Suprapubic skin (tissue), 4 donors: ENCODE measurements at regions not wholly inside any gene's neighbourhood (a gene's known extent, or its start where the extent isn't known, plus 50 kb on each side); places are given as distances from the start of the nearest gene placed in this dataset.

Experiments used
- DNase-seq, 2 donors: peaks; one replicate each; pipeline ENCODE4 v3.0.0-alpha.2; 2019; ENCODE audit warnings: low spot score in 2 of 2
- H3K27ac ChIP-seq: fragments of 200-600 bp; sonication (generic); one replicate; pipeline ENCODE4 v1.5.1; 2019
- H3K27me3 ChIP-seq: fragments of 200-600 bp; sonication (generic); one replicate; pipeline ENCODE4 v1.5.1; 2019
- H3K36me3 ChIP-seq: fragments of 200-600 bp; sonication (generic); one replicate; pipeline ENCODE4 v1.5.1; 2019
- H3K4me1 ChIP-seq: fragments of 200-600 bp; sonication (generic); one replicate; pipeline ENCODE4 v1.5.1; 2019
- H3K4me3 ChIP-seq: fragments of 200-600 bp; sonication (generic); one replicate; pipeline ENCODE4 v1.5.1; 2019; ENCODE audit warnings: mild to moderate bottlenecking
- H3K9me3 ChIP-seq: fragments of 200-600 bp; sonication (generic); one replicate; pipeline ENCODE4 v1.5.1; 2019
- CTCF ChIP-seq, 2 donors: fragments of 200-600 bp in 1 of 2; fragments of 450-650 bp in 1 of 2; sonication (generic) in 1 of 2; IDR thresholded peaks; one replicate each; pipeline ENCODE4 v1.5.1; 2016 to 2019; ENCODE audit warnings: antibody characterized with exemption in 2 of 2, mild to moderate bottlenecking in 1 of 2, moderate library complexity in 1 of 2
- EP300 ChIP-seq: sonication (generic); formaldehyde crosslinking; IDR thresholded peaks from one replicate; pipeline ENCODE4 v1.6.1; 2017; ENCODE audit warnings: antibody characterized with exemption
- POLR2A ChIP-seq, 2 donors: fragments of 450-650 bp; IDR thresholded peaks; one replicate each; pipeline ENCODE4 v1.6.1; 2017; ENCODE audit warnings: antibody characterized with exemption in 2 of 2, mild to moderate bottlenecking in 2 of 2, moderate library complexity in 2 of 2
- POLR2AphosphoS5 ChIP-seq, 3 donors: sonication (generic); formaldehyde crosslinking; IDR thresholded peaks; one replicate each; pipeline ENCODE4 v1.6.1; 2017; ENCODE audit warnings: antibody characterized with exemption in 3 of 3
- WGBS: methylation state at CpG from one replicate; pipeline ENCODE4 v1.1.5; 2018; 5-methylcytosine and 5-hydroxymethylcytosine counted together

DNA sequence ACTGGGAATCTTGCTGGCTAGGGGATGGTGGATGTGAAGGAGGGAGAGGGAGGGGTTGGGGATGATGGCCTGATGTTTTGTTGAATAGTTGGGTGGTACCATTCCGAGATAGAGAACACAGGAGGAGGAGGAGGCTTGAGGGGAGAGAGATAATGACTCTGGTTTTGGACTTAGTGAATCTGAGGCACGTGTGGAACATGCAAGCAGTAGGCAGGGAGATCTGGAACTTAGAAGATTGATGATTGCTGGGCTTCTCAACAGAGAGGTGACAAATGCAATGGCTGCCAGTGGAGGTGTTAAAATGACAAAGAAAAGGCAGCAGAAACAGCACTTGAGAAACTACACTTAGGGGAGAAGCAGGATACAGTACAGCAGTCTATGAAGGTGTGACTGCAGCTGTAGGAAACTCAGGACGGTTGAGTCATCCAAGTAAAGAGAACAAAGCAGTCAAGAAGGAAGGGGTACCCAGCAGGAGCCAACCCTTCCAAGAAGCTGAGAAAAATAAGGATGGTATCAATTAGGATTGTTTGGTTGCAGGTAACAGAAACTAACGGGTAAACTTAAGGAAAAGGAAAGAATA lies 186.8 kb upstream of the FOXN2 start:
- DNase-seq: no peak
- no peak overlapping the region for H3K27ac ChIP-seq
- WGBS: 64% methylated on average over 4 of the region's 4 CpGs
- H3K4me3 ChIP-seq: no peak overlapping the region
- peaks cover 11% of the 10 kb centered on the region for H3K4me1 ChIP-seq
- no peaks in the 10 kb centered on the region for H3K36me3 ChIP-seq
- TF ChIP-seq EP300 (no peak), POLR2A (IDR thresholded peaks at IDR 0.05) (no peak), CTCF (IDR thresholded peaks at IDR 0.05) (no peak), POLR2AphosphoS5 (IDR thresholded peaks at IDR 0.05) (no peak)
- no peaks in the 10 kb centered on the region for H3K27me3 ChIP-seq
- H3K9me3 ChIP-seq: no peaks in the 10 kb centered on the region

DNA sequence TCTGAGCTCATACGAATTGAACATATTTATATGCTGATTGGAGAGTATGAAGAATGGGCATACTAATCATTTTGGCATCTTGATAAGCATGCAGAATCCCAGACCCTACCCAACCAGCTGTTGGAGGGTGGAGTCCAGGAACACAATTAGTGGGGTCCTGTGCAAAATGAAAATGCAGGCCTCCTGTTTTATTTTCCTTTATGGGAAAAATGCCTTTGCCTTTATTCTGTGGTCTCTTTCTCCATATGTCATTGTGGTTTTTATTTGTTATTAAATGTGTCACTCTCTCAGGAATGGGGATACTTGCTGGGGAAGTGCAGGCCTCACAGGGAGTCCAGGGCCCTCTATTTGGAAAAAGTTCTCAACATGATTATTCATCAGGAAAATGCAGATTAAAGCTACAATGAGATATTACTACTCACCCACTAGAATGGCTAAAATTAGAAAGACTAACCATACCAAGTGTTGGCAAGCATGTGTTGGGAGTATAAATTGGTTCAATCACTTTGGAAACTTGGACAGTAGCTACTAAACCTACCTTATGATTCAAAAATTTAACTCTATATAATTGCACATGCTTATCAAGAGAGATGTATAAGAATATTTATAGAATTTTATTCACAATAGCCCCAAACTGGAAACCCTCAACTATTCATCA lies 185.1 kb upstream of the FOXN2 start:
- Histone ChIP-seq H3K9me3 (no peaks in the 10 kb centered on the region), H3K36me3 (no peaks in the 10 kb centered on the region), H3K27ac (no peak overlapping the region), H3K4me3 (no peak overlapping the region), H3K27me3 (no peaks in the 10 kb centered on the region), H3K4me1 (peaks cover 11% of the 10 kb centered on the region)
- DNase-seq: no peak
- WGBS: 73% methylated on average over 1 of the region's 1 CpG
- TF ChIP-seq POLR2AphosphoS5 (IDR thresholded peaks at IDR 0.05) (no peak), CTCF (IDR thresholded peaks at IDR 0.05) (no peak), EP300 (no peak), POLR2A (IDR thresholded peaks at IDR 0.05) (no peak)

DNA sequence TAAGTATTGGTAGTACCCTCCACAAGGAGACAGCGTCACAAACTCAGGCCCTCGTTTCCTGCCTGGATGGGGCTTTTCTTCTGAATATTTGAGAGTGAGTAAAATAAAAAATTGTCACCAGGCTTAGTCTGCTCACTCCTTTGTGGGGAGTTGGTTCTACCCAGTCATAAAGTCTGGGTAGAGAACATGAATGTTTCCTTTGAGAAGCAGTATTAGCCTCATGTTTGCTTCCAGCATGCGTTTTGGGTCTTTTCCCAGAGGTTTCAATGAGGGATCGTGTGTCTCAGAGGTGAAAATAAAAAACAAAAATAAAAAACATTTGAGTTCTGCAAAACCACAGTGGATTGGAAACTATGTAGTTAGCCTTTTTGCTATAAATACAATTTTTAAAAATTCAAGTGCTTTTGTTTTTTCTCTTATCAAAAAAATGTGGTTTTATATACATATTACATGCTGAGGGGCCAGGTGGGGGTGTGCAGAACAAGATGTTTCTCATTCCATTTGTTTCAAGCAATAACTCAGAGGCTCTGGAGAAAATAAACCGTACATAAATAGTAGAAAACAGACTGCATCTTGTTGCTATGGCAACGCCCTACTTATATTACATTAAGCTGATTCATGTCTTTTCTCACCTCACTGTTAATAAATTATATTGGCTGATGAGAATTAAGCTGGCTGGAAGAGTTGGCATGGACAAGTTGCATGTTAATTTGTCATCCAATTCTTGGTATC lies 182.8 kb upstream of the FOXN2 start:
- H3K27me3 ChIP-seq: no peaks in the 10 kb centered on the region
- DNase-seq: no peak
- peaks cover 11% of the 10 kb centered on the region for H3K4me1 ChIP-seq
- 49% methylated on average over 6 of the region's 6 CpGs for WGBS
- no peak overlapping the region for H3K4me3 ChIP-seq
- no peaks in the 10 kb centered on the region for H3K36me3 ChIP-seq
- no peak overlapping the region for H3K27ac ChIP-seq
- no peak for TF ChIP-seq CTCF (IDR thresholded peaks at IDR 0.05)
- no peaks in the 10 kb centered on the region for H3K9me3 ChIP-seq

- TF ChIP-seq POLR2AphosphoS5 (IDR thresholded peaks at IDR 0.05): no peak
- Histone ChIP-seq H3K4me1 (peaks cover 11% of the 10 kb centered on the region), H3K36me3 (no peaks in the 10 kb centered on the region), H3K9me3 (no peaks in the 10 kb centered on the region), H3K27me3 (no peaks in the 10 kb centered on the region), H3K27ac (no peak overlapping the region), H3K4me3 (no peak overlapping the region)
- DNase-seq: no peak
- 86% methylated on average over 7 of the region's 7 CpGs for WGBS
These were observed 182.2 kb upstream of the FOXN2 start for GRCh38 chr2:48132271-48132625.

GRCh38 chr2:48134704-48135103 lies 179.8 kb upstream of the FOXN2 start:
- 95% methylated on average over 1 of the region's 1 CpG for whole genome bisulfite sequencing
- Histone ChIP-seq H3K27me3 (no peaks in the 10 kb centered on the region), H3K9me3 (no peaks in the 10 kb centered on the region)

More at GRCh38 chr2:48134704-48135103, 179.8 kb upstream of the FOXN2 start:
- Histone ChIP-seq H3K4me1 (peaks cover 11% of the 10 kb centered on the region), H3K4me3 (no peak overlapping the region), H3K36me3 (no peaks in the 10 kb centered on the region), H3K27ac (no peak overlapping the region)
- TF ChIP-seq CTCF (IDR thresholded peaks at IDR 0.05): no peak
- TF ChIP-seq EP300: no peak
- TF ChIP-seq POLR2A (IDR thresholded peaks at IDR 0.05): no peak
- TF ChIP-seq POLR2AphosphoS5 (IDR thresholded peaks at IDR 0.05): no peak
- no peak for DNase-seq
